Kidney epithelial cell (primary cell): ENCODE measurements at regions not wholly inside any gene's neighbourhood (a gene's known extent, or its start where the extent isn't known, plus 50 kb on each side); places are given as distances from the start of the nearest gene placed in this dataset.

Source experiments
- DNase-seq: peaks from one replicate; pipeline ENCODE4 v3.0.0-alpha.2; 2010; ENCODE audit warnings: low read depth
- H3K27me3 ChIP-seq: 2 replicates; pipeline ENCODE4 v1.6.0; 2011; ENCODE audit warnings: low read length; ENCODE audit not compliant: control insufficient read depth, insufficient read depth
- H3K36me3 ChIP-seq: 2 replicates; pipeline ENCODE4 v1.5.1; 2011; ENCODE audit warnings: low read length; ENCODE audit not compliant: control insufficient read depth, insufficient read depth
- H3K4me3 ChIP-seq: 2 replicates; pipeline ENCODE4 v1.5.1; 2011; ENCODE audit warnings: low read depth, mild to moderate bottlenecking, control low read depth, low read length
- CTCF ChIP-seq: IDR thresholded peaks from 2 replicates; pipeline ENCODE4 v1.5.1; 2011; ENCODE audit warnings: mild to moderate bottlenecking, moderate library complexity, low read length, control low read depth, inconsistent platforms; ENCODE audit not compliant: insufficient read depth, poor library complexity, severe bottlenecking

DNA sequence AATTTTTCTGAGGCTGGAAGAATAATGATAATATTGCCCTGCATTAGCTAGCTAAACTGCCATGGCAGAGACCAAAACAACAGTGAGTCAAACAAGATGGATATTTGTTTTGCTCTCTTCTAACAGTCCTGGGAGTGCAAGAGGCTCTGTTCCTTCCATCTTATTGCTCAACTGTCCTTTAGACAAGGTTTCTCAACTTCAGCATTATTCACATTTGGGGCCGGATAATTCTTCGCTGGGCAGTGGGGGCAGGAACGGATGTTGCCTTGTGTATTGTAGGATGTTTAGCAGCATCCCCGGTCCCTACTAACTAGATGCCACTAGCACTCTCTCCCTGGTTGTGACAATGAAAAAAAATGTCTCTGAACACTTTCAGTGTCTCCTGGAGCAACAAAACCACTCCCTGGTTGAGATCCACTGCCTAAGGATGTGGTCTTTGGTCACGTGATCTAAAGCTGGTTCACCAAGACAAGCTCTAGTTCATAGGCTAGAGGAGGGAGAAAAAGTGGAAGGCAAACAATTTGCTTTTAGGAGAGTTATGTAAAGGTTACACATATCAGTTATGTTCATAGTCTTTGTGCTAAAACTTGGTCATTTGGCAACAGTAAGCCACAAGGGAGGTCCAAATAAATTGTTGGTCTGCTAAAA, 144.4 kb downstream of the PCTP start:
- no peaks in the 10 kb centered on the region for H3K36me3 ChIP-seq
- no peak overlapping the region for H3K4me3 ChIP-seq
- no peaks in the 10 kb centered on the region for H3K27me3 ChIP-seq
- TF ChIP-seq CTCF = no peak
- no peak for DNase-seq

DNA sequence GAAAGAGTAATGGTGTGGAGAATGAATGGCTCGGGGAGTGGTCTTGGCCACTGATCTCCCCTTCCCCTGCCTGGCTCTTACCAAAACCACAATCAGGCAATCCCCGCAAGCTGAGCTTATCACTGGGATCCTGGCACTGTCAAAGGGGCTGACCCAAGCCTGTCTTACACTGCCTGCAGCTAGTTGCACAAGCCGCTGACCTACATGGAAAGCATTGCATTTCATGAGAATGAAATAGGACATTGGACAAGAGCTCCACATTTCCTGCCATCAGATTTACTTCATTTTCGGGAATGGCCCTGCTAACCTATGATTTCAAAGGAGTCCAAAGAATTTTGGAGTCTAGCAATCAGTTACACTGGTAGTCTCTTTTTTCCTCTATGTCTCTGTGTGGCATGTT, 146.4 kb downstream of the PCTP start:
- TF ChIP-seq CTCF = no peak
- no peak for DNase-seq
- Histone ChIP-seq H3K36me3 (no peaks in the 10 kb centered on the region), H3K4me3 (no peak overlapping the region), H3K27me3 (no peaks in the 10 kb centered on the region)

GRCh38 chr17:55898195-55898594, 147.3 kb downstream of the PCTP start:
- Histone ChIP-seq H3K27me3 (no peaks in the 10 kb centered on the region), H3K36me3 (no peaks in the 10 kb centered on the region), H3K4me3 (no peak overlapping the region)
- no peak for TF ChIP-seq CTCF
- no peak for DNase-seq

- no peaks in the 10 kb centered on the region for H3K27me3 ChIP-seq
- no peak for TF ChIP-seq CTCF
- no peak for DNase-seq
- no peaks in the 10 kb centered on the region for H3K36me3 ChIP-seq
- H3K4me3 ChIP-seq = no peak overlapping the region
These were observed 149.3 kb downstream of the PCTP start for GRCh38 chr17:55900188-55900587.

GRCh38 chr17:55903028-55903690, 152.3 kb downstream of the PCTP start:
- Histone ChIP-seq H3K4me3 (no peak overlapping the region), H3K36me3 (no peaks in the 10 kb centered on the region), H3K27me3 (no peaks in the 10 kb centered on the region)
- no peak for DNase-seq
- TF ChIP-seq CTCF = no peak

DNA sequence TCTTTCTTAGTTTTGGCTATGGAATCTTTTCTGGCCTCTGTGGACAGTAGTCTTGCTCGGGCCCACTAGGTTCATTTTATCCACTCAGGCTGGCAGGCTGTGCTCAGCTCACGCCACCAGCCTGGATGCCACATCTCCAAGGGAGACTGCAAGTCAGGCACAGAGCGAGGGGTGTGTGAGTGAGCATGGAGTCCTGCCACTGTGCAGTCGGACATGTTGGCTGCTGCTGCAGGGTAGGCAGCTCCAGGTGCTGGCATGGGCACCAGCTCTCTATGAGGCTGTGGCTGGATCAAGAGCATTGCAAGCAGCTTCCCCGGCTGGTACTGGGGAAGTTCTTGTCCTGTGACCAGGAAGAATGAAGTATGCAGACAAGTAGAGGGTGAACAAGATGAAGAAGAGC, 158.9 kb downstream of the PCTP start:
- no peak for DNase-seq
- no peak for TF ChIP-seq CTCF
- no peaks in the 10 kb centered on the region for H3K27me3 ChIP-seq
- H3K4me3 ChIP-seq = no peak overlapping the region
- no peaks in the 10 kb centered on the region for H3K36me3 ChIP-seq
